Activated CD4-positive, alpha-beta memory T cell treated with anti-CD3 and anti-CD28 coated beads, Interleukin-2, amount 10 ng/mL, durations not matched to agents 7 days and 5 days (primary cell): ENCODE measurements at regions not wholly inside any gene's neighbourhood (a gene's known extent, or its start where the extent isn't known, plus 50 kb on each side); places are given as distances from the start of the nearest gene placed in this dataset.

Source experiments
- CTCF ChIA-PET: fragments of 350-600 bp; sonication (Branson Sonifier 250); formaldehyde crosslinking; loops from one replicate; lab custom pipeline; 2021; ENCODE audit warnings: antibody characterized with exemption, inconsistent platforms; lab: Charles Lee
- POLR2A ChIA-PET: fragments of 350-600 bp; sonication (Branson Sonifier 250); formaldehyde crosslinking; loops from one replicate; lab custom pipeline; 2021; ENCODE audit warnings: antibody characterized with exemption; lab: Charles Lee
- DNase-seq: peaks from one replicate; pipeline ENCODE4 v3.0.0-alpha.2; 2020
- H3K27ac Mint-ChIP-seq: one replicate; pipeline ENCODE4 v1.8.0; 2021; ENCODE audit warnings: mild to moderate bottlenecking, mixed read lengths
- H3K27me3 Mint-ChIP-seq: one replicate; pipeline ENCODE4 v1.8.0; 2021; ENCODE audit warnings: mixed read lengths
- H3K36me3 Mint-ChIP-seq: one replicate; pipeline ENCODE4 v1.8.0; 2021; ENCODE audit warnings: low read depth, mixed read lengths
- H3K4me1 Mint-ChIP-seq: one replicate; pipeline ENCODE4 v1.8.0; 2021; ENCODE audit warnings: mixed read lengths
- H3K4me3 Mint-ChIP-seq: one replicate; pipeline ENCODE4 v1.8.0; 2021; ENCODE audit warnings: mild to moderate bottlenecking, mixed read lengths
- H3K9me3 Mint-ChIP-seq: one replicate; pipeline ENCODE4 v1.8.0; 2021; ENCODE audit warnings: mixed read lengths

DNA sequence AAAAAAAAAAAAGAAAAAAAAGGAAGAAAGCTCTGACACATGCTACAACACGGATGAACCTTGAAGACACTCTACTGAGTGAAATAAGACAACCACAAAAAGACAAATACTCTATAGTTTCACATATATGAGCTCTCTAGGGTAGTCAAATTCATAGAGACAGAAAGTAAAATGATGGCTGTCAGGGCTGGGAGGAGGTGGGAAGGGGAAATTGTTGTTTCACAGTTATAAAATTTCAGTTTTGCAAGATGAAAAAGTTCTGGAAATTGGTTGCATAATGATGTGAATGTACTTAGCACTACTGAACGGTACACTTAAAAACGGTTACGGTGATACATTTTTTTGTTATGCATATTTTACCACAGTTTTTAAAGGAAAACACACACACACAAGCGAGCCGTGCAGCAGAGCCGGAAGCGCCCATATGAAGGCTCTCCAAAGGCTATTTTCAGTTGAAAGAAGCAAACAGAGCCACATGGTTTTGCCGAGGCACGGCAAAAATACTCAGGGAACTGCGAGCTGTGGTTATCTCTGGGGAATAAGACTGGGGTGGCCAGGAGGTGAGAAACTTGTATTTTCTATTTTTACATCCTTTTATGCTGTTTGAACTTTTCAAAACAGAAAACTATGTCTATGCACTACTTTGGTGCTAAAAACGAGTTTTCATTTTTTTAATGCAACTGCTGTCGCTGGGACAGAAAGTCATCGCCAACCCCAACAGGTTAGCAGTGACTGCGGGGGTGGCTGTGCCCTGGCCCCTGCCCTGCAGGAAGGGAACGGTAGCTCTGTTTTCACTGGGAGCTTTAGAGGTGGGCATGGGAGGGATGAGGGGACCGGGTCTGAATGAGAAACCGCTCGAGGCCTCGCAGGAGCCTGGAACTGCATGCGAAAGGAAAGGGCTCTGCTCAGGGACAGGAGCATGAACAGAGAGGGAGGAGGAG, 132.9 kb downstream of the OAT start:
- DNase-seq = no peak
- POLR2A ChIA-PET = no interaction called here
- no peaks in the 10 kb centered on the region for H3K27me3 Mint-ChIP-seq
- H3K4me3 Mint-ChIP-seq = no peak overlapping the region
- CTCF ChIA-PET = interaction anchor here (0.7 kb wide), 1 partner anchor 291 kb away, joined by 3 read pairs; no protein-coding TSS in a partner anchor
- H3K4me1 Mint-ChIP-seq = peaks cover 2% of the 10 kb centered on the region
- no peaks in the 10 kb centered on the region for H3K36me3 Mint-ChIP-seq
- no peak overlapping the region for H3K27ac Mint-ChIP-seq
- no peaks in the 10 kb centered on the region for H3K9me3 Mint-ChIP-seq

DNA sequence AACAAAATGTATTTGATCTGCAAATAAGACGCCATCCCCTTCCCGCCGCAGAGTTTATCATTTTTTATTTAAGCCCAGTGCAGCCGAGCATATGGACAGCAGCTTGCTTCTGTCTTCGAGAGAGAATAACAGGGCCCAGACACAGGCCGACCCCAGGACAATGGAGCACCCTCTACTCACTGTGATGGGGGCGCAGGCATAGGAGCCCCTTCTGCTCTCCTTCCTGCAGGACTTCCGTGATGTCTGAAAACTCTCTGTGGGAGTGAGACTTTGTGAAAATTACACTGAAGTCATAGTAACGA, 134.8 kb downstream of the OAT start:
- no peak for DNase-seq
- CTCF ChIA-PET = no interaction called here
- POLR2A ChIA-PET = no interaction called here
- Mint-ChIP-seq H3K4me1 (peaks cover 2% of the 10 kb centered on the region), H3K36me3 (no peaks in the 10 kb centered on the region), H3K4me3 (no peak overlapping the region), H3K27ac (no peak overlapping the region), H3K27me3 (no peaks in the 10 kb centered on the region), H3K9me3 (no peaks in the 10 kb centered on the region)

DNA sequence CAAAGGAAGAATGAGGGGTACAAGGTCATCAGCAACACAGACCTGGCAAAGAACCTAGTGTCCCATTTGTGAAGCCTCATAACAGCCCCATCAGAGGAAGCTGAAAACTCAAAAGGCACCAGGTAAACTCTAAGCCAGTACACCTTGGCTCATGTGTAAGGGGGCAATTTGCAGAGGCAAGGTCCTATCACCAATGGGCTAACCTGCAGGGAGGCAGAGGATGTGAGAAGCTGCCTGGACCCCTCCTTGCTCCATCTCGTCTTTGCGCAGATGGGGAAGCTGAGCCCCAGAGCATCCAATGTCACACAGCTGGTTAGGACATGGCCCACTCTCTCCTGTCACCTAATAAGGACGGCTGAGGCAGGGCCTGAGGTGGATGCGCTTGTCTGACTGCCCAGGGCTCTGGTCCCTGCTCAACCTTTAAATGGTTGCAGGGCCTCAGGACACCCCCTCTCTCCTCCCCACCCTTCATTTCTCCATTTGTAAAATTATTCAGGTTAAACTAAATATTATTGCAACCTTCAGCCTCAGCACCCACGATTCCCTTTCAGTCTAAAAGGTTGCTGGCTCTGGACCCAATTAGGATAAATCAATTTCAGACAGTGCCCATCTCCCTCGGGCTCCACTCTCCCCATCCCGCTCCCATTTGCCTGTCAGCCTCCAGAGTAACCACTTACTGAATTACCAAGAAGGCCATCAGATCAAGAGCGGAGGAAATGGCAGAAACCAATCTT, 135.3 kb downstream of the OAT start:
- POLR2A ChIA-PET = no interaction called here
- H3K27ac Mint-ChIP-seq = no peak overlapping the region
- CTCF ChIA-PET = no interaction called here
- H3K27me3 Mint-ChIP-seq = no peaks in the 10 kb centered on the region
- H3K9me3 Mint-ChIP-seq = no peaks in the 10 kb centered on the region
- no peaks in the 10 kb centered on the region for H3K36me3 Mint-ChIP-seq
- no peak overlapping the region for H3K4me3 Mint-ChIP-seq
- H3K4me1 Mint-ChIP-seq = peaks cover 2% of the 10 kb centered on the region
- no peak for DNase-seq

DNA sequence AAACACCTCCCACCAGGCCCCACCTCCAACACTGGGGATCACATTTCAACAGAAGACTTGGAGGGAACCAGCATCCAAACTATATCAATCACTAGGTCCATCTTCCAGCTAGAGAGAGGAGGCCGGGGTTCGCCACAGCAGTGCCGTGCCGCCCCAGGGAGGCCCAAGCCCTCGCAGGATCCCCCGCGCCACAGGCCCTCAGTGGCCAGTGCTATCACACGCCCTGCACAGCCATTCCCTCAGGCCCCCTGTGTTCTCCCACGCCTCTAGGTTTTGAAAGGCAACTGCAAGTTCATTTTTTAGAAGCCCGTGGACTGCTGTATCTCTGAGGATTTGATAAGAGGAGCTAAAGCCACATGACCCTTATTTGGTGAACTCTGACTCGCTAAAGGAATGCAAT, 136.4 kb downstream of the OAT start:
- no peak for DNase-seq
- H3K9me3 Mint-ChIP-seq = no peaks in the 10 kb centered on the region
- no peak overlapping the region for H3K4me3 Mint-ChIP-seq
- ChIA-PET CTCF (no interaction called here), POLR2A (no interaction called here)
- no peak overlapping the region for H3K27ac Mint-ChIP-seq
- H3K27me3 Mint-ChIP-seq = no peaks in the 10 kb centered on the region
- no peaks in the 10 kb centered on the region for H3K36me3 Mint-ChIP-seq
- peaks cover 2% of the 10 kb centered on the region for H3K4me1 Mint-ChIP-seq

DNA sequence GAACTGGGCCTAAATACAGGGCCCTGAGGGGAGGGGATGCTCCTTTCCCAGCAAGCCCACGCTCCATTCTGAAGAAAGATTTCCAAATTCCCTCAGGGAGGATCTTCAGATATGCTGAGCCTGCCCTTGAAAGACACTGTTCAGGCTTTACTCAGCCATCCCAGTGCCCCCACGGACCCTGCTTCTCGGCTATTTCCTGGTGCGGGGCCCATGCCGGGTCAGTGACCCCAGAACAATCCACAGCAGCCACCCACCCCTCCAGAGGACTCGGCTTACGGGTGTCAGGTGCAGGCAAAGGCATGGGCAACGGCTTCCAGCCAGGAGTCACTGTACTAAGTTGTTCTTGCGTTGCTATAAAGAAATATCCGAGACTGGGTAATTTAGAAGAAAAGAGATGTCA, 137.1 kb downstream of the OAT start:
- no peaks in the 10 kb centered on the region for H3K36me3 Mint-ChIP-seq
- H3K9me3 Mint-ChIP-seq = no peaks in the 10 kb centered on the region
- H3K4me3 Mint-ChIP-seq = no peak overlapping the region
- no peak overlapping the region for H3K27ac Mint-ChIP-seq
- H3K4me1 Mint-ChIP-seq = peaks cover 2% of the 10 kb centered on the region
- ChIA-PET POLR2A (no interaction called here), CTCF (no interaction called here)
- no peak for DNase-seq
- H3K27me3 Mint-ChIP-seq = no peaks in the 10 kb centered on the region

DNA sequence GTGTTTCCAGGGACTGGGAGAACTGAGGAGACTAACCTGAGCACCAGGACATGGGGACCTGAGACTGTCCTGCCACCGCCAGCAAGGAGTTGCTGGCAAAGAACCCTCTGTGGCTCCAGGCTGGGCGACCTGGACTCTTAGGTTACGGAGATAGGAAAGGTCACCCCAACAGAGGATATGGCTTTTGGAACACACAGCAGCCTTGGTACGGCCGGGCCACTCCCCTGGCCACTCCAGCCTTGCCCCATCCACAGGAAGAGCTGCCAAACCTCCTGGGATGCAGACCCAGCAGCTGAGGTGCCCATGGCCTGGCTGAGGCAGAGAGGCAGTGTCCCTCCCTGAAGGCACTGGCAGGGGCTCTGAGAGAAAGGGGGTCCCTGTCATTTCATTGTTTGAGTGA, 137.8 kb downstream of the OAT start:
- CTCF ChIA-PET = no interaction called here

DNA sequence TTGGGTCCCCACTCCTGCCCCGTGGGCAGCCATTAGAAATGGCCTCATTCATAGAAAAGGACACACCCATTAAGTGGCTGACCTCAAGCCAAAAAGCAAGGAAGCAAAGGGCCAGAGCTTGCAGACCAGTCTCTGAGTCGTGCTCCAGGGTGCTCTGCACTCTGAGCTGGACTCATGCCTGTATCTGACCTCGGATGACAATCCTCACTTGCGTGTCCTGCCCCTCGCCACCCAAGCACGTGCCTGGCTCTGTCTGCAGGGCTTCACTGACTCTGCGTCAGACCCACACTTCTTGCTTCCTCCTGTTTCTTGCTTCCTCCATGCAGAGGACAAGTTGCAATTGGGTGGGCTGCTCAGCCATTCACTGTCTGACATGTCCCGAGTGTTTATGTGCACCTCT, 138.8 kb downstream of the OAT start:
- H3K4me3 Mint-ChIP-seq = no peak overlapping the region
- no peak for DNase-seq
- H3K4me1 Mint-ChIP-seq = no peaks in the 10 kb centered on the region
- no peak overlapping the region for H3K27ac Mint-ChIP-seq
- ChIA-PET CTCF (no interaction called here), POLR2A (no interaction called here)
- H3K27me3 Mint-ChIP-seq = no peaks in the 10 kb centered on the region
- H3K9me3 Mint-ChIP-seq = no peaks in the 10 kb centered on the region
- H3K36me3 Mint-ChIP-seq = no peaks in the 10 kb centered on the region

More for the DNA sequence above, 137.8 kb downstream of the OAT start:
- no peaks in the 10 kb centered on the region for H3K27me3 Mint-ChIP-seq
- H3K4me3 Mint-ChIP-seq = no peak overlapping the region
- POLR2A ChIA-PET = no interaction called here
- H3K27ac Mint-ChIP-seq = no peak overlapping the region
- no peak for DNase-seq
- H3K9me3 Mint-ChIP-seq = no peaks in the 10 kb centered on the region
- peaks cover under 1% of the 10 kb centered on the region for H3K4me1 Mint-ChIP-seq
- H3K36me3 Mint-ChIP-seq = no peaks in the 10 kb centered on the region

DNA sequence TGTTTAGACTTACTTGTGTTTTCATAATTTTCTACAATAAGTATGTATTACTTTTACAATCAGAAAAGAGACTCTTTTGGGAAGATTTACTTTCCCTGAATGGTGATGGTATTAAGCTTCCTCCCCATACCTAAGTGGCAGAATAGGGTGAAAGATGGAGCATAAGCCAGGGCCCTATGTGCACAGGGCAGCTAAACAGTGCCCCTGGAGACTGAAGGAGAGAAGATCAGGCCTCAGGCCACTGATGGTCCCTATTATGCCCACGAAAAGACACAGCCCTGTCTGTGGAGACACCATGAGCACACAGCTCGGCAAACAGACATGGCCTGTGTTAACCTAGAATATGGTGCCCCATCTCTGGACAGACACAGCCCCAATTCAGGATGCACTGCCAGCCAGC, 139.4 kb downstream of the OAT start:
- Mint-ChIP-seq H3K4me3 (no peak overlapping the region), H3K9me3 (no peaks in the 10 kb centered on the region), H3K36me3 (no peaks in the 10 kb centered on the region), H3K27me3 (no peaks in the 10 kb centered on the region), H3K4me1 (no peaks in the 10 kb centered on the region), H3K27ac (no peak overlapping the region)
- POLR2A ChIA-PET = no interaction called here
- DNase-seq = no peak
- CTCF ChIA-PET = no interaction called here

DNA sequence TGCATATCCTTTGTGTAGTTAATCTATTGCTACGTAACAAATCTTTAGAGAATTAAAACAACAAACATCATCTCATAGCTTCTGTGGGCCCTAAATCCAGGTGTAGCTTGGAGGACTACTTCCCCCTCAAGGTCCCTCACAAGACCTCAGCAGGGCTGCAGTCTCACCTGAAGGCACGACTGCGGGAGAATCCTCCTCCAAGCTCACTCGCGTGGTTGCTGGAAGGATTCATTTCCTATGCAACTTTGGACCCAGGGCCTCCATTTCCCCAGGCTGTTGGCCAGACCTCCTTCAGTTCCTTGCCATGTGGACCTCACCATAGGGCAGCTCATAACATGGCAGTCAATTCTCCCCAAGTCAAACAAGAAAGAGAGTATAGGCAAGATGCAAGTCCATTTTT, 140.4 kb downstream of the OAT start:
- Mint-ChIP-seq H3K36me3 (no peaks in the 10 kb centered on the region), H3K4me3 (no peak overlapping the region), H3K4me1 (no peaks in the 10 kb centered on the region), H3K9me3 (peaks cover 1% of the 10 kb centered on the region), H3K27me3 (no peaks in the 10 kb centered on the region), H3K27ac (no peak overlapping the region)
- DNase-seq = no peak
- CTCF ChIA-PET = no interaction called here
- POLR2A ChIA-PET = no interaction called here

DNA sequence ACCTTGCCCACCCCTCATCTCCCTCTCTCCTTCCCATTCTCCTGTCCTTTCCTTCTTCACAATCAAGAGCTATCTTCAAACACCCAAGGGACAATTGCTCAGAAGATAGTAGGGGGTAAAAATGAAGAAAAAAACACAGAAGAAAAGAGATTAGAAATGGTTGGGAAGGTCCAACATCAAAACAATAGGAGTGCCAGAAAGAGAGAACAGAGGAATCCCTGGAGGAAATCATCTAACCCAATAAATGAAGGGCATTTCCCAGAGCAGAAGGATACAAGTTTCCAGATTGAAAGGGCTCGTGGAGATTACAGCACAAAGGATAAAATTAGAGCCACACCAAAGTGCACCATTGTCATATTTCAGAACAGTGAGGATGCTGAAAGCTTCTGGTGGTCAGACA, 145.6 kb downstream of the OAT start:
- Mint-ChIP-seq H3K9me3 (peaks cover 8% of the 10 kb centered on the region), H3K27ac (no peak overlapping the region), H3K36me3 (no peaks in the 10 kb centered on the region), H3K4me1 (no peaks in the 10 kb centered on the region), H3K27me3 (no peaks in the 10 kb centered on the region), H3K4me3 (no peak overlapping the region)
- CTCF ChIA-PET = no interaction called here
- POLR2A ChIA-PET = no interaction called here
- no peak for DNase-seq

DNA sequence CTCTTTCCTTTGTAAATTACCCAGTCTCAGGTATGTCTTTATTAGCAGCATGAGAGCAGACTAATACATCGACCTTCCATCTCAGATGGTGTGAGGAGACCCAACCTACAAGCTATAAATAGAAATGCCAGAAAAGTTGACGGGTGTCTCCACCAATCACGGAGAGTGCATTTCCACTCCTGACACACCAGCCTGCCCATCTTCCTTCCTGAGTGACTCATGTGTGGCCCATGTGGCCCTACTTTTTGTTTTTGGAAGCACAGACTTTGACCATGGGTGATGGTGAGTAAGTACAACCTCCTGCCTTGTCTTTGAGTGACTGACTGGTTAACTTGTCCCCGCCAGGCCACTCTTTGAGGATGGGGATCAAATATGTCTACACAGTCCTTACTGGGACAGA, 147.0 kb downstream of the OAT start:
- no peak overlapping the region for H3K4me3 Mint-ChIP-seq
- peaks cover 8% of the 10 kb centered on the region for H3K9me3 Mint-ChIP-seq
- H3K27me3 Mint-ChIP-seq = no peaks in the 10 kb centered on the region
- no peaks in the 10 kb centered on the region for H3K4me1 Mint-ChIP-seq
- H3K27ac Mint-ChIP-seq = no peak overlapping the region
- H3K36me3 Mint-ChIP-seq = no peaks in the 10 kb centered on the region
- no peak for DNase-seq
- CTCF ChIA-PET = interaction anchor here (0.9 kb wide), 1 partner anchor 118 kb away, joined by 4 read pairs; no protein-coding TSS in a partner anchor
- POLR2A ChIA-PET = no interaction called here

DNA sequence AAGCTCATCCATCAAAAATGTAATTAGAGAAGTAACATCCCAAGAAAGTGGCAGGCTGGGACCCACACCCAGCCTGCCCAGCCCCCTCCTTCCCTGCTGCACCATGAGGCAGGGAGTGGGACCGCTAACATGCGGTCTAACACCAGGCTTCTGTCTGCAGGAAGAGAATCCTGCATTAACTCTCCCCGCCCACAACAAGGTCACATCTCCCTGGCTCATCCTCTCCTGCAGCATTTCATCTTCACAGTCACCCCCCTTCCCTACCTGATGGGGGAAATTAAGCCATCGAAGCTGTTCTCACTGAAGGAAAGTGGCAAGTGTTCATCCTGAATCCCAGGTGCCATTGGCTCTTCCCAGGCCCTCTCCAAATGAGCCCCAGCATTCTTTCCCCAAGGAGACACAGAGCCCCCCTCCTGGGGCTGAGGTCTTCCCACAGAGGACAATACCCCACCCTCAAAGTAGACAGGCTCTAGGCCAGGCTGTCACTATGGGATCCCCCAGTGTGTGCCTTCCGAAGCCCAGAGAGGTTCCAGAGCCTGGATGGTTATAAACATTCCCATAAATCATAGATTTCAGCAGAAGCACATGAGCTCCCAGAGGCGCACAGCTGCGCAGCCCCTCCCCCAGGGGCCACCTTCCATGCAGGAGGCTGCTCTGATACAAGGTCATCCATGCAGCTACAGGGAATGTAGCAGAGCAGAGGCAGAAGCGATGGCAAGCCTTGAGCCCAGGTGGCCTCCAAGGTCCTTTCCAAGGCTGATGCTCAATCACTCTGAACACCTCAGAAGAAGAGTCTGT, 148.0 kb downstream of the OAT start:
- POLR2A ChIA-PET = no interaction called here
- Mint-ChIP-seq H3K4me3 (no peak overlapping the region), H3K9me3 (peaks cover 8% of the 10 kb centered on the region), H3K27me3 (no peaks in the 10 kb centered on the region), H3K36me3 (no peaks in the 10 kb centered on the region), H3K4me1 (no peaks in the 10 kb centered on the region), H3K27ac (no peak overlapping the region)
- CTCF ChIA-PET = interaction anchor here (0.9 kb wide), 1 partner anchor 119 kb away, joined by 4 read pairs; no protein-coding TSS in a partner anchor
- no peak for DNase-seq

DNA sequence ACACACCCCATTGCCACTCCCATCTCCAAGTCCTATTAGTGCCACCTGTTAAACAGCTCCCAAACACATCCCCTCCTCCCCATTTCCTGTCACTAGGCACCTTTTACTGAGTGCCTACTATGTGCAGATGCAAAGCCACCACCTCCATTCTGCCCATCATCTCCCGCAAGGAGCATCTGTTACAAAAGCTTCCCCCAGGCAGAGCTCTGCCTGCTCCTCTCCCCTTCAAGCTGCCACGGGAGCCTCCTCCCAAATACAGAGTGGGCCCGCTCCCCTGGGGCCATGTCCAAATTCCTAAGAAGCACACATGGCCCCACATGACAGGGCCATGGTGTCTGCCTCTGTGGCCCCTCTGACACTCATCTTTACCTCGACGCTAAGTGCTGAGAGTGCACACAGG, 149.7 kb downstream of the OAT start:
- peaks cover 8% of the 10 kb centered on the region for H3K9me3 Mint-ChIP-seq
- ChIA-PET CTCF (no interaction called here), POLR2A (no interaction called here)
- H3K4me3 Mint-ChIP-seq = no peak overlapping the region
- H3K4me1 Mint-ChIP-seq = no peaks in the 10 kb centered on the region
- no peak for DNase-seq
- H3K27me3 Mint-ChIP-seq = no peaks in the 10 kb centered on the region
- no peak overlapping the region for H3K27ac Mint-ChIP-seq
- no peaks in the 10 kb centered on the region for H3K36me3 Mint-ChIP-seq
